ENCODE measurements at regions not wholly inside any gene's neighbourhood (a gene's known extent, or its start where the extent isn't known, plus 50 kb on each side); places are given as distances from the start of the nearest gene placed in this dataset.
"Not testable (repeated sequence)": the region's sequence is repeated elsewhere in the genome, so short reads cannot be mapped to it uniquely, and the experiment has no call there.

- no peaks in the 10 kb centered on the region for H3K9me3 ChIP-seq (ENCODE audit: control insufficient read depth, insufficient read depth, low read depth, low read length)
- no peaks in the 10 kb centered on the region for H3K79me2 ChIP-seq (ENCODE audit: control insufficient read depth, insufficient read depth, low read length)
- no peak overlapping the region for H3K4me3 ChIP-seq (replicated peaks in 1 of 4; ENCODE audit: control extremely low read depth in 1 of 4, insufficient read depth in 1 of 4, low read depth in 3 of 4, low read length in 4 of 4)
- no peak overlapping the region for H3K9ac ChIP-seq (ENCODE audit: insufficient read depth, low read length)
- no peaks in the 10 kb centered on the region for H3K36me3 ChIP-seq (ENCODE audit: control insufficient read depth, insufficient read depth, low read length)
- TF ChIP-seq CTCF (conservative IDR thresholded peaks at IDR 0.05 in 1 of 2, IDR thresholded peaks at IDR 0.05 in 1 of 2; ENCODE audit: low read depth in 1 of 2, low read length in 2 of 2), result no peak
- no peak for TF ChIP-seq EZH2 (IDR thresholded peaks at IDR 0.05; ENCODE audit: low read length, missing control alignments)
- H4K20me1 ChIP-seq (ENCODE audit: control insufficient read depth, extremely low read depth, insufficient read depth, low read length), result no peaks in the 10 kb centered on the region
- no peaks in the 10 kb centered on the region for H3K4me1 ChIP-seq (ENCODE audit: control insufficient read depth, extremely low read depth, insufficient read depth, low read length)
- H3K27ac ChIP-seq (ENCODE audit: insufficient read depth, low read length), result no peak overlapping the region
- no peak overlapping the region for H2AFZ ChIP-seq (ENCODE audit: low read length)
- DNase-seq (ENCODE audit: low read depth in 2 of 2), result no peak
- no peak overlapping the region for H3K4me2 ChIP-seq (ENCODE audit: extremely low read depth, insufficient read depth, low read length)
- H3K27me3 ChIP-seq (ENCODE audit: control insufficient read depth, insufficient read depth, low read length), result no peaks in the 10 kb centered on the region
These were observed 114.0 kb upstream of the C2CD4B start for GRCh38 chr15:62279041-62279440.

GRCh38 chr15:62280625-62281024, 115.5 kb upstream of the C2CD4B start:
- Histone ChIP-seq H3K79me2 (ENCODE audit: control insufficient read depth, insufficient read depth, low read length) (no peaks in the 10 kb centered on the region), H4K20me1 (ENCODE audit: control insufficient read depth, extremely low read depth, insufficient read depth, low read length) (no peaks in the 10 kb centered on the region), H3K9me3 (ENCODE audit: control insufficient read depth, insufficient read depth, low read depth, low read length) (no peaks in the 10 kb centered on the region), H3K27ac (ENCODE audit: insufficient read depth, low read length) (no peak overlapping the region), H3K27me3 (ENCODE audit: control insufficient read depth, insufficient read depth, low read length) (no peaks in the 10 kb centered on the region), H3K4me3 (replicated peaks in 1 of 4; ENCODE audit: control extremely low read depth in 1 of 4, insufficient read depth in 1 of 4, low read depth in 3 of 4, low read length in 4 of 4) (no peak overlapping the region), H3K36me3 (ENCODE audit: control insufficient read depth, insufficient read depth, low read length) (no peaks in the 10 kb centered on the region), H3K4me2 (ENCODE audit: extremely low read depth, insufficient read depth, low read length) (no peak overlapping the region), H3K4me1 (ENCODE audit: control insufficient read depth, extremely low read depth, insufficient read depth, low read length) (no peaks in the 10 kb centered on the region), H3K9ac (ENCODE audit: insufficient read depth, low read length) (no peak overlapping the region), H2AFZ (ENCODE audit: low read length) (no peak overlapping the region)
- no peak for DNase-seq (ENCODE audit: low read depth in 2 of 2)
- TF ChIP-seq CTCF (conservative IDR thresholded peaks at IDR 0.05 in 1 of 2, IDR thresholded peaks at IDR 0.05 in 1 of 2; ENCODE audit: low read depth in 1 of 2, low read length in 2 of 2), result no peak
- TF ChIP-seq EZH2 (IDR thresholded peaks at IDR 0.05; ENCODE audit: low read length, missing control alignments), result no peak

- H3K79me2 ChIP-seq (ENCODE audit: control insufficient read depth, insufficient read depth, low read length); H2AFZ ChIP-seq (ENCODE audit: low read length); H3K4me1 ChIP-seq (ENCODE audit: control insufficient read depth, extremely low read depth, insufficient read depth, low read length); DNase-seq (ENCODE audit: low read depth in 2 of 2); H3K4me2 ChIP-seq (ENCODE audit: extremely low read depth, insufficient read depth, low read length); H4K20me1 ChIP-seq (ENCODE audit: control insufficient read depth, extremely low read depth, insufficient read depth, low read length); H3K9me3 ChIP-seq (ENCODE audit: control insufficient read depth, insufficient read depth, low read depth, low read length); H3K36me3 ChIP-seq (ENCODE audit: control insufficient read depth, insufficient read depth, low read length); H3K27ac ChIP-seq (ENCODE audit: insufficient read depth, low read length); H3K4me3 ChIP-seq (replicated peaks in 1 of 4; ENCODE audit: control extremely low read depth in 1 of 4, insufficient read depth in 1 of 4, low read depth in 3 of 4, low read length in 4 of 4); H3K27me3 ChIP-seq (ENCODE audit: control insufficient read depth, insufficient read depth, low read length); H3K9ac ChIP-seq (ENCODE audit: insufficient read depth, low read length): not testable (repeated sequence)
These were observed 116.7 kb upstream of the C2CD4B start for GRCh38 chr15:62281801-62282200.

Measured in fibroblast of lung (primary cell).